Lower lobe of right lung (tissue), 2 donors: ENCODE measurements at regions not wholly inside any gene's neighbourhood (a gene's known extent, or its start where the extent isn't known, plus 50 kb on each side); places are given as distances from the start of the nearest gene placed in this dataset.

ENCODE experiments used
- ATAC-seq, 2 donors: fragments of 200-7000 bp; cut with Tn5 transposase; one replicate each; pipeline ENCODE4 v1.9.1; 2020 to 2022; ENCODE audit warnings: mild to moderate bottlenecking in 2 of 2, moderate library complexity in 2 of 2
- DNase-seq: peaks from one replicate; pipeline ENCODE4 v3.0.0-alpha.2; 2020
- H3K27ac ChIP-seq: fragments of 200-600 bp; one replicate; pipeline ENCODE4 v1.8.0; 2022
- H3K27me3 ChIP-seq: fragments of 200-600 bp; one replicate; pipeline ENCODE4 v1.8.0; 2022; ENCODE audit warnings: low read depth
- H3K36me3 ChIP-seq: fragments of 200-600 bp; one replicate; pipeline ENCODE4 v1.8.0; 2022; ENCODE audit warnings: mild to moderate bottlenecking
- H3K4me1 ChIP-seq: fragments of 200-600 bp; one replicate; pipeline ENCODE4 v1.8.0; 2022
- H3K4me3 ChIP-seq: fragments of 200-600 bp; one replicate; pipeline ENCODE4 v1.8.0; 2022; ENCODE audit warnings: mild to moderate bottlenecking
- H3K9me3 ChIP-seq: fragments of 200-600 bp; one replicate; pipeline ENCODE4 v1.8.0; 2022
- CTCF ChIP-seq: fragments of 200-600 bp; IDR thresholded peaks from one replicate; pipeline ENCODE4 v1.8.0; 2022; ENCODE audit warnings: antibody characterized with exemption, mild to moderate bottlenecking
- intact Hi-C: fragments of 100-400 bp; cut with DNase I; formaldehyde crosslinking; loops from one replicate; pipeline ENCODE4 v1.11.0; 2022
- donor health status: DM: no; HTN: yes; CAD: no; lungs with severe emphysema.

DNA sequence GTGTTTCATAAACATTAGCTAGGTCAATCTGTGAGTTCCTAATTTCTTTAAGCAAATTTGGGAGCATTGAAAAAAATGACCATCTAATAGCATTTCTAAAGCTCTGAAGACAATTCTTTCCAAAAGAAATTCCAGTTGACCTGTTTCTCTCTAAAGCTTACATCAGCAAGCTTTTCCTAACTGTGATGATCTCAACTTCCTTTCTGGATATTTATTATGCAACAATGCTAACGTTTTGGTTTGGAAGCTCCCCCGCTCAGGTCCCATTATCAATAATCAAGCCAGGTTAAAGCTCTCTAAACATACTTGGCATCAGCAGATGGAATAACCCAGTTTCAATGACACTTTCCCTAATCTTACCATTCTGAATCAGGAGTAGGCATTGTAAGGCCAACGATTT, 196.3 kb upstream of the TANK start:
- no peak for DNase-seq
- Histone ChIP-seq H3K4me1 (peaks cover 12% of the 10 kb centered on the region), H3K9me3 (no peaks in the 10 kb centered on the region), H3K27me3 (no peaks in the 10 kb centered on the region), H3K27ac (no peak overlapping the region), H3K4me3 (no peak overlapping the region), H3K36me3 (no peaks in the 10 kb centered on the region)
- ATAC-seq: no peak
- intact Hi-C loops: no loop called here
- TF ChIP-seq CTCF: no peak

- Histone ChIP-seq H3K4me3 (no peak overlapping the region), H3K4me1 (peaks cover 12% of the 10 kb centered on the region), H3K27ac (no peak overlapping the region), H3K36me3 (no peaks in the 10 kb centered on the region), H3K27me3 (no peaks in the 10 kb centered on the region), H3K9me3 (no peaks in the 10 kb centered on the region)
- no peak for DNase-seq
- ATAC-seq: no peak
- TF ChIP-seq CTCF: no peak
- intact Hi-C loops: no loop called here
These were observed 192.7 kb upstream of the TANK start for GRCh38 chr2:160967523-160967922.

- intact Hi-C loops: no loop called here
- ATAC-seq (no peak), DNase-seq (no peak)
- Histone ChIP-seq H3K4me3 (no peak overlapping the region), H3K9me3 (no peaks in the 10 kb centered on the region), H3K27ac (peak overlapping the region; percentile 14), H3K36me3 (no peaks in the 10 kb centered on the region), H3K27me3 (no peaks in the 10 kb centered on the region), H3K4me1 (peaks cover 12% of the 10 kb centered on the region)
- no peak for TF ChIP-seq CTCF
These were observed 192.0 kb upstream of the TANK start for GRCh38 chr2:160968183-160968582.

DNA sequence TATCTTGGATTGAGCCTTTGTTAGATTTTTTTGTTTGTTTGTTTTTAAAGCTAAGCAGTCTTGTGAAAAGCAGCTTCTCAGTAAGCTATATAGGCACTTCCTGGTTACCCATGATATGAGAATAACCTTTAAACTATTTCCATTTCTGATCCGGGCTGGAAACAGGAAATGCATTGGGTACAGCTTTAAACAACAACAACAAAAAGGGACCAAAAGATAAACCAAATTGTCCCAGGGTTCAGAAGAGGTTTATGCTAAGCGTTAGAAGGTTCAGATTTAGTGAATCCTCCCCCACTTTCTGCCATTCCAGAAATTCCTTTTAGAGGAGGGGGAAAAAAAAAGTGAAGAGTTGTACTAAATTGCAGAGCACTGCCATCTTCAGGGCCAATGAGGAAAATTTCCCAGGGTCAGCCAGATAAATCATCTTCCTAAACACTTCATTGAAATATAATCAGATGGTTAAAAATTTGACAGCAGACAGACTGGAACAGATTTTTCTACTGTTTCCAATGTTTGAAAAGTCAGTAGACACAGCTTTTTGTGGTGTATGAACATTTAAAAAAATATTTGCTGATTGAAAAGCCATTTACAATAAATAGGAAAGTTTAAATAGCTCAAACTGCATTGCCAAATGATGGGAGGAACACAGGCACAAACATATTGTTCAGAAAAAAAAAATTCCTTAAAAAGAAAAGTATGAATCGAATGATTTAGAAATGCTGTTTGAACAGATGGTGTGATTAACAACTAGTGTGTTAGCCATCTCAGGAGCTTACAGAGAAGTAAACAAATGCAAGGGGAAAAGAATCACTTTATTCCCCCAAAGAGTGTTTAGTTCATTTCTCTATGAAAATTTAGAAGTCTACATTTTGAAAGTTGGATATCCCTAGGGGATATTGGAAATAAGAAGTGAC, 189.9 kb upstream of the TANK start:
- intact Hi-C loops: no loop called here
- Histone ChIP-seq H3K27me3 (no peaks in the 10 kb centered on the region), H3K4me3 (peak overlapping the region; percentile 23), H3K36me3 (no peaks in the 10 kb centered on the region), H3K27ac (peak overlapping the region; percentile 70), H3K4me1 (peaks cover 12% of the 10 kb centered on the region), H3K9me3 (no peaks in the 10 kb centered on the region)
- DNase-seq: no peak
- peak; percentile 84 to 90 for ATAC-seq
- peak; percentile 78 for TF ChIP-seq CTCF

DNA sequence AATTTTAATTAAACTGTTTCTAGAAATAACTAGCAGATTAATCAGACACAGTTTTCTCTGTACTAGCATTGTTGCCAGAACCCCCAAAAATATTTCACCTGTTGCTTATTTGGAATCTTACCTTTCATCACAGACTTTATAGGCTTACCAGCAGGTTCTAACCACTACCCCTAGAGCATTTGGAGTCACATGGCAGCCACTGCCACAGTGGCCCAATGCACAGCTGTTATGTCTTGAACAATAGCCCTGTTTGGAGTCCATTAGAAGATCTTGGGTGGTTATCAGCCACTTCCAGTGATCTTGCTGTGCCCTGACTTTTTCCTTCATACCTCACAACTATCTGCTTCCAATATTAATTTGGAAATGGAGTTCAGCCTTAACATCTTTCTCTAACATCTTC, 186.2 kb upstream of the TANK start:
- H3K27ac ChIP-seq: no peak overlapping the region
- no peak for TF ChIP-seq CTCF
- H3K4me1 ChIP-seq: no peaks in the 10 kb centered on the region
- no peaks in the 10 kb centered on the region for H3K36me3 ChIP-seq
- ATAC-seq (no peak), DNase-seq (no peak)
- no peaks in the 10 kb centered on the region for H3K9me3 ChIP-seq
- no peaks in the 10 kb centered on the region for H3K27me3 ChIP-seq
- no peak overlapping the region for H3K4me3 ChIP-seq
- intact Hi-C loops: no loop called here
